ENCODE measurements at regions not wholly inside any gene's neighbourhood (a gene's known extent, or its start where the extent isn't known, plus 50 kb on each side); places are given as distances from the start of the nearest gene placed in this dataset.
"Not testable (repeated sequence)": the region's sequence is repeated elsewhere in the genome, so short reads cannot be mapped to it uniquely, and the experiment has no call there.

- DNase-seq (ENCODE audit: low spot score), result no peak
These were observed 761.8 kb upstream of the MBL2 start for GRCh38 chr10:53534428-53534827.

- DNase-seq (ENCODE audit: low spot score), result no peak
These were observed 756.4 kb upstream of the MBL2 start for GRCh38 chr10:53528974-53529373.

GRCh38 chr10:53521046-53521445 lies 748.5 kb upstream of the MBL2 start:
- no peak for DNase-seq (ENCODE audit: low spot score)

DNA sequence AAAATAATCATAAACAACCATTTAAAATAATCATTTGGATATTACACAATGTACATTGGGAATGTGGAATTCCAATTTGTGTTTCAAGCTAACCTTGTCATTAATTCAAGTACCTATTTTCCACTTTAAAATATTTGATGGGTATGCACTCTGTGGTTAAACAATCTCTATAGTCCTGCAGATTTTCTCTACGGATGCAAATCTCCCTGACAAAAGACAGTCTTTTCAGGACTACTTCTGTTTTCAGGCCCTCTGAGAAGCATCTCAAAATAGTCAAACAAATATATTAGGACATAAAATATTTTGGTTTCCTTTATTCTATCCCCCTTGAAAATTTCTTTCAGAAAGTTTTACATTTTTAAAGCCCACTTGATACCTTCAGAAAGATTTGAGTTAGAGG lies 735.6 kb upstream of the MBL2 start:
- no peak for DNase-seq (ENCODE audit: low spot score)

GRCh38 chr10:53504492-53504891 lies 731.9 kb upstream of the MBL2 start:
- not testable (repeated sequence) for DNase-seq (ENCODE audit: low spot score)

- no peak for DNase-seq (ENCODE audit: low spot score)
These were observed 719.2 kb upstream of the MBL2 start for GRCh38 chr10:53491774-53492173.

GRCh38 chr10:53490553-53490952 lies 718.0 kb upstream of the MBL2 start:
- no peak for DNase-seq (ENCODE audit: low spot score)

DNA sequence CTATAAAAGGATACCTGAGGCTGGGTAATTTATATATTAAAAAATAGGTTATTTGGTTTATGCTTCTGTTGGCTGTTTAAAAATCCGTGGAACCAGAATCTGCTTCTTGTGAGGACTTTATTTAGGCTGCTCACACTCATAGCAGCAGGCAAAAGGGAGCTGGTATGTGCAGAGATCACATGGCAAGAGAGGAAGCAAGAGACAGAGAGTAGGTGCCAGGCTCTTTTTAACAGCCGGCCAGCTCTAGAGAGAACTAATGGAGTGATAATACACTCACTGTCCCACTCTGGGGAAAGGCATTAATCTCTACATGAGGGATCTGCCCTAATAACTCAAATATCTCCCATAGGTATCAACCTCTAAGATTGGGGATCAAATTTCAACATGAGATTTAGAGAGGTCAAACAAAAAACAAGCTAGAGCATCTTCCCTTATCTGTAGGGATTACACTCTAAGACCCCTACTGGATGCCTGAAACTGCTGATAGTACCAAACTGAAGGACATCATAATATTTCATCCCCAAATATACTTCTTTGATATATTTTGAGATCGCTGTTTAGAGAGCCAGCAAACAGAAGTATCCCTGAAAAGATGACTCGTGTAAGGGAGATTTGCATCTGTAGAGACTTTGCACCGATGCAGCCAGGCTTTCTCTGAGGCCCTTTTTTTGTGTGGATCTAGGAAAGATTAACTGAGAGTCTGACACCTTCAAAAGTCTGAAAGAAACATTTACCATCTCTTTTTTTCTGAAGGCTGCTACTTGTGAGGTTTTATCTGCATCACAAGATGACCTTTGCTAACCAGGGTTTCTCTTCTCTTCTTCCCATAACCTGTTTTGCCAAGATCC lies 717.0 kb upstream of the MBL2 start:
- DNase-seq (ENCODE audit: low spot score), result no peak

DNA sequence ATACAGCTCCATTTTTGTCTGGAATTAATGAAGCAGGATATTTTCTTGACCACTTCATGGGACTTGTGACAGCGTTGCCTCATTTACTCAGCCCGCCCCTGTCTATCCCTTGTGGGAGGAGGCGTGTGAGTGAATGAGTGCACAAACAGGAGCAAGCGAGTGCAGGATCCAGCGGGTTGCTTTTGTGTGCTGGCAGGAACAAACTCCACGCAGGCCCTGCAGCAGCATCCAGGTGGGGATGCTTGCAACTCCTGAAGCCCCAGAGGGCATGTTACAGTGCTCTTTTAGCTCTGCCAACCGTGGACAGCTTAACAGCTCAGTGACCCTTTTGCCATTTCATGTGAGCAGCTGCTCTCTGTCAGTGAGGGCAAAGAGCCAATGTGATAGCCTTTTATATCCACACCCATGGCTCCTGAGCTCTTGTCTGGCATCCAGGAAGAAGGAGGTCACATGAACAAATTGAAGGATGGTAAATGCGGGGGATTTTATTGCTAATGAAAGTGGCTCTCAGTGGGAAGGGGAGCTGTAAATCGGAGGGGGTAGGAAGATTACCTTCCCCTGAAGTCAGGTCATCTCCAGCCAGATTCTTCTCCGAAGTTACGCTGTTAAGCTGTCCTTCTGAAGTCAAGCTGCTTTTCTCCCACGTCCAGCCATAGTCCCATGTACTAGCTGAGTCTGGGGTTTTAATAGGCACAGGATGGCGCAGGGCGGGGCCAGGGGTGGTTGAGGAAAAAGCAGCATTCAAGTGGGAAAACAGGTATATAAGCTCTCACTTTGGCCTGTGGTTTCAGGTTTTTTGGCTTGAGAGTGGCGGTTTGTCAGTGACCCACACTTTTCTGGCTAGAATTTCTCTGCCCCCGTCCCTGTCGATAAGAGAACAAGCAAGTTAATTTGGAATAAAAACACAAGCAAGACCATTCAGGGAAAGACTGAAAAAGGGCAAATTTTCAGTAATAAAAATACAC lies 714.7 kb upstream of the MBL2 start:
- DNase-seq (ENCODE audit: low spot score), result no peak

GRCh38 chr10:53485422-53485821 lies 712.8 kb upstream of the MBL2 start:
- not testable (repeated sequence) for DNase-seq (ENCODE audit: low spot score)

GRCh38 chr10:53479365-53479764 lies 706.8 kb upstream of the MBL2 start:
- no peak for DNase-seq (ENCODE audit: low spot score)

DNA sequence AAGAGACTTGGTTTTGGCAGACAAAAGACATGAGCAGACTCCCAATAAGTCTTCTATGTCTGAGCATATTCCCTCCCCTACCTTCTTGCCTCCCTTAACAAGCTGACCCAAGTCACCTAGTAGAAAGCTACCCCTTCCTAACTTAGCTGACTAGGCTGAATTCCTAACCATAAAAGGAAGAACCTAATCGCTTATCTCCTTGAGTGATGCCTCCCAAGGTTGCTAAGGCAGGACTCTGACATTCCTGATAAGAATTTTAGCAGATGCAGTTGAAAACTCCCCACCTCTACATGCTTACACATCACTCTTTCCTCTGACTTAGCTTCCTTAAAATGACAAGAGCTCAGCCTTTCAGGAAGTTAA lies 704.7 kb upstream of the MBL2 start:
- no peak for DNase-seq (ENCODE audit: low spot score)

- DNase-seq (ENCODE audit: low spot score), result no peak
These were observed 704.2 kb upstream of the MBL2 start for GRCh38 chr10:53476650-53477312.

GRCh38 chr10:53469383-53469782 lies 696.8 kb upstream of the MBL2 start:
- DNase-seq (ENCODE audit: low spot score), result no peak

DNA sequence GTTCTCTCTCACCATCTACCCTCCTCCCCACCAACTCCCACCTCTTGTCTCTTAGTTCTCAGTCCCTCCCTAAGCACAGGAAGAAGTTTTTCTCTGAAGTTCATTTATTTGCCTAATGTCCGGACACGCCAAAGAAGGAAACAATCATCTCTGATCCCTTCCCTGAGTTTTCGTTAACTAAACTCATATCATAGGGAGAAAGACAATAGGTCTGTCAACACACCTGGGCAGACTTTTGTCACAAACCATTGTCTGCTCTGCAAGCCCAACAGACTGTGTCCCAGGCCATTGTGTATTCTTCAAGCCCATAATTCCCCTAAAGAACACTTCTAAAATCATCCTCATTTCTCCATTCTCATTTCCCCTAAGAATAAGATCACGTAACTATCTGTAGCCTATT lies 691.0 kb upstream of the MBL2 start:
- DNase-seq (ENCODE audit: low spot score), result no peak

- DNase-seq (ENCODE audit: low spot score), result no peak
These were observed 685.4 kb upstream of the MBL2 start for GRCh38 chr10:53458007-53458406.

DNA sequence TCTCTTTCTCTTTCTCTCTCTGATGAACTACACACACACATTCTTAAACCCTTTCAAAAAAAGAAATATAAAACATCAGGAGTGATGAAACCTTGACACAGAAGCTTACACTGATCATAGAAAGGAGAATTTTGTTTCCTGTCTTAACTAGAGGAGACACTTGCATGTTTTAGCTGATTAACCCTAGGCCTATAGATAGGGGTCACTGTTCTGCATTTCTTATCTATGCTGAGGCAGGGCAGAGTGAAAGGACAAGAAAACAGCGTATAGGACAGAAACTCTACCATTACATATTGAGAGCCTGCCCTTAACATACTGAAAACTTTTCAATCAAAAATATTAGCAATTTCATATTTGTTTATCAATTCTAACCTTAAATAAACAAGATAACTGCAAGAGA lies 680.6 kb upstream of the MBL2 start:
- peak; percentile 22 for DNase-seq (ENCODE audit: low spot score)

DNA sequence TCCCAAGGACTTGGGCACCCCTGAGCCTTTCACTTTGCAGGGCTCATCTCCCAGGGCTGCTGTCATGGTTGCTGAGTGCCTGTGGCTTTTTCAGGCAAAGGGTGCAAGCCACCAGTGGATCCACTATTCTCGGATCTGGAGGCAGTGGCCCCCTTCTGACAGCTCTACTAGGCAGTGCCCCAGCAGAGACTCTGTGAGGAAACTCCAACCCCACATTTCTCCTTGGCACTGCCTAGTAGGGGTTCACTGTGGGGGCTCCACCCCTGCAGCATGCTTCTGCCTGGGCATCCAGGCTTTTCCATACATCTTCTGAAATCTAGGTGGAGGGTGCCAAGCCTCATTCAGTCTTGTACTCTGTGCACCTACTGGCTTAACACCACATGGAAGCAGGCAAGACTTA lies 675.0 kb upstream of the MBL2 start:
- DNase-seq (ENCODE audit: low spot score), result no peak

- no peak for DNase-seq (ENCODE audit: low spot score)
These were observed 669.3 kb upstream of the MBL2 start for GRCh38 chr10:53441843-53442242.

- no peak for DNase-seq (ENCODE audit: low spot score)
These were observed 668.0 kb upstream of the MBL2 start for GRCh38 chr10:53440601-53441000.

DNA sequence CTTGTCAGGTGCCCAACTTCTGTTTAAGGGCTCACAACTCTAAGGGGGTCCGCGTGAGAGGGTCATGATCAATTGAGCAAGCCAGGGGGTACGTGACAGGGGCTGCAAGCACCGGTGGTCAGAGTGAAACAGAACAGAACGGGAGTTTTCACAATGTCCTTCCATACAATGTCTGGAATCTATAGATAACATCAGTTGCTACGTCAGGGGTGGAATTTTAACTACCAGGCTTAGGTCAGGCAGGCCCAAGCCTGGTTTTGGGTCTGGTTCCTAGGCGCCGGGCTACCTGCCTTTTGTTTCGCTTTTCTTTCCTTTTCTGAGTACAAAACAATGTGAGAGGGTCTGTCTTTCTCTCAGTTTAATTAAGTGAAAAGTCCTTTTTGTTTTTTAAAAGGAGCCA lies 666.5 kb upstream of the MBL2 start:
- not testable (repeated sequence) for DNase-seq (ENCODE audit: low spot score)

- DNase-seq (ENCODE audit: low spot score), result no peak
These were observed 661.8 kb upstream of the MBL2 start for GRCh38 chr10:53434413-53434812.

- DNase-seq (ENCODE audit: low spot score), result no peak
These were observed 659.5 kb upstream of the MBL2 start for GRCh38 chr10:53432035-53432434.

All from RKO (cell line).